HepG2 (cell line): ENCODE measurements at regions not wholly inside any gene's neighbourhood (a gene's known extent, or its start where the extent isn't known, plus 50 kb on each side); places are given as distances from the start of the nearest gene placed in this dataset.

Experiments
- ATAC-seq: fragments of 200-7000 bp; cut with Tn5 transposase; 3 replicates; pipeline ENCODE4 v1.9.1; 2020; ENCODE audit warnings: mild to moderate bottlenecking, moderate library complexity
- BruUV-seq: library from RNA; stranded (reverse); fragments of 400-500 nt; replicated peaks from 2 replicates; lab custom pipeline; 2021; lab: Mats Ljungman, UMichigan
- CTCF ChIA-PET: fragments of 300-600 bp; formaldehyde crosslinking; extraction: SDS; loops from one replicate; lab custom pipeline; 2021; ENCODE audit warnings: low total read pairs, inconsistent platforms, low intra/inter-chr PET ratio; lab: Yijun Ruan, JAX
- POLR2A ChIA-PET: fragments of 350-600 bp; sonication (Branson Sonifier 250); formaldehyde crosslinking; loops from one replicate; lab custom pipeline; 2020; ENCODE audit warnings: antibody characterized with exemption, inconsistent platforms; lab: Yijun Ruan, JAX
- DNase-seq: peaks from one replicate; pipeline ENCODE4 v3.0.0-alpha.2; 2015; ENCODE audit warnings: low spot score
- FAIRE-seq: peaks from 3 replicates; lab custom pipeline; 2011; peaks lifted over from hg19 to GRCh38; lab: Jason Lieb, UNC
- H2AFZ ChIP-seq: one replicate; pipeline ENCODE4 v1.6.1; 2011; ENCODE audit warnings: low read length, inconsistent platforms
- H3K27ac ChIP-seq: fragments of 300-600 bp; 3 replicates; pipeline ENCODE4 v1.8.0; 2011; ENCODE audit warnings: mixed run types, mild to moderate bottlenecking, mixed read lengths, low read length, inconsistent platforms; ENCODE audit not compliant: insufficient read depth; ENCODE audit errors: extremely low read length
- H3K27me3 ChIP-seq, 2 experiments: fragments of 200-600 bp in 1 of 2; 2 replicates in 1 of 2; 3 replicates in 1 of 2; pipeline versions ENCODE4 v1.6.0 to v1.8.0; 2011; ENCODE audit warnings: low read length in 2 of 2, mild to moderate bottlenecking in 2 of 2, moderate library complexity in 2 of 2, inconsistent platforms in 1 of 2; ENCODE audit not compliant: insufficient read depth in 2 of 2, control insufficient read depth in 1 of 2
- H3K36me3 ChIP-seq, 2 experiments: fragments of 200-600 bp in 1 of 2; replicated peaks in 1 of 2; 2 replicates in 1 of 2; 3 replicates in 1 of 2; pipeline versions ENCODE4 v1.5.1 to v1.8.0; 2011; ENCODE audit warnings: low read length in 2 of 2, inconsistent platforms in 1 of 2; ENCODE audit not compliant: insufficient read depth in 2 of 2, control insufficient read depth in 1 of 2
- H3K4me1 ChIP-seq: 2 replicates; pipeline ENCODE4 v1.5.1; 2012; ENCODE audit warnings: low read length, inconsistent platforms; ENCODE audit not compliant: insufficient read depth
- H3K4me2 ChIP-seq: 2 replicates; pipeline ENCODE4 v1.6.0; 2011; ENCODE audit warnings: low read depth, low read length, inconsistent platforms
- H3K4me3 ChIP-seq, 3 experiments: fragments of 200-600 bp in 1 of 3; sonication (generic), shearing (Covaris generic) in 1 of 3; replicated peaks in 1 of 3; 2 replicates each; pipeline ENCODE4 v1.5.1; 2011 to 2016; ENCODE audit warnings: low read length in 3 of 3, inconsistent platforms in 2 of 3, low read depth in 2 of 3, mild to moderate bottlenecking in 2 of 3, control low read depth in 1 of 3, mixed read lengths in 1 of 3; ENCODE audit not compliant: insufficient read depth in 1 of 3
- H3K79me2 ChIP-seq: one replicate; pipeline ENCODE4 v1.6.1; 2011; ENCODE audit warnings: low read length, inconsistent platforms; ENCODE audit not compliant: insufficient read depth
- H3K9ac ChIP-seq: 2 replicates; pipeline ENCODE4 v1.6.0; 2011; ENCODE audit warnings: mild to moderate bottlenecking, low read depth, low read length, inconsistent platforms; ENCODE audit not compliant: insufficient read depth
- H3K9me3 ChIP-seq: 2 replicates; pipeline ENCODE4 v1.5.1; 2012; ENCODE audit warnings: mild to moderate bottlenecking, low read length
- H4K20me1 ChIP-seq: 2 replicates; pipeline ENCODE4 v1.6.0; 2011; ENCODE audit warnings: inconsistent platforms, mild to moderate bottlenecking, low read length, moderate library complexity; ENCODE audit not compliant: insufficient read depth
- HNRNPK ChIP-seq: fragments of 200-400 bp; formaldehyde crosslinking; IDR thresholded peaks from 2 replicates; pipeline ENCODE4 v1.6.1; 2018; ENCODE audit warnings: low read length, low read depth, moderate library complexity, mild to moderate bottlenecking; ENCODE audit not compliant: poor library complexity, severe bottlenecking
- RAD21 ChIP-seq: fragments of 450-650 bp; formaldehyde crosslinking; IDR thresholded peaks from 2 replicates; pipeline ENCODE4 v1.5.0; 2020; ENCODE audit warnings: mild to moderate bottlenecking
- SMARCC2 ChIP-seq: fragments of 450-650 bp; IDR thresholded peaks from 2 replicates; pipeline ENCODE4 v1.6.1; 2017; ENCODE audit warnings: antibody characterized with exemption, mild to moderate bottlenecking
- SPEN ChIP-seq: sonication (generic); formaldehyde crosslinking; IDR thresholded peaks from 2 replicates; pipeline ENCODE4 v1.5.1; 2020; ENCODE audit warnings: low read depth, mild to moderate bottlenecking, missing genetic modification reagents
- TP53 ChIP-seq: sonication (generic); formaldehyde crosslinking; conservative IDR thresholded peaks from 2 replicates; pipeline ENCODE4 v1.4.0; 2020; ENCODE audit warnings: missing genetic modification reagents
- ZMYM4 ChIP-seq: sonication (generic); formaldehyde crosslinking; IDR thresholded peaks from 2 replicates; pipeline ENCODE4 v1.8.1; 2023; ENCODE audit warnings: mild to moderate bottlenecking, missing genetic modification reagents
- ZNF296 ChIP-seq: sonication (generic); formaldehyde crosslinking; conservative IDR thresholded peaks from 2 replicates; pipeline ENCODE4 v1.5.0; 2020; ENCODE audit warnings: mild to moderate bottlenecking, missing genetic modification reagents
- ZNF331 ChIP-seq: sonication (generic); formaldehyde crosslinking; IDR thresholded peaks from 2 replicates; pipeline ENCODE4 v1.4.0; 2020; ENCODE audit warnings: missing genetic modification reagents
- ZNF510 ChIP-seq: sonication (generic); formaldehyde crosslinking; IDR thresholded peaks from 2 replicates; pipeline ENCODE4 v1.4.0; 2020; ENCODE audit warnings: low read depth, mild to moderate bottlenecking, missing genetic modification reagents
- ZNF543 ChIP-seq: sonication (generic); formaldehyde crosslinking; IDR thresholded peaks from 2 replicates; pipeline ENCODE4 v1.4.0; 2020; ENCODE audit warnings: mild to moderate bottlenecking, missing genetic modification reagents
- ZNF550 ChIP-seq: sonication (generic); formaldehyde crosslinking; IDR thresholded peaks from 2 replicates; pipeline ENCODE4 v1.4.0; 2020; ENCODE audit warnings: mild to moderate bottlenecking, missing genetic modification reagents, borderline replicate concordance
- ZNF562 ChIP-seq: sonication (generic); formaldehyde crosslinking; IDR thresholded peaks from 2 replicates; pipeline ENCODE4 v1.8.0; 2022; ENCODE audit warnings: missing genetic modification reagents, borderline replicate concordance
- ZNF614 ChIP-seq: IDR thresholded peaks from 2 replicates; pipeline ENCODE4 v1.6.1; 2018; ENCODE audit warnings: missing biosample characterization, missing genetic modification reagents, inconsistent platforms, borderline replicate concordance
- ZNF770 ChIP-seq: sonication (generic); formaldehyde crosslinking; IDR thresholded peaks from 2 replicates; pipeline ENCODE4 v1.5.0; 2020; ENCODE audit warnings: mild to moderate bottlenecking, missing genetic modification reagents
- WGBS: methylation state at CpG from one replicate; pipeline ENCODE4 v1.1.6; 2017; ENCODE audit warnings: low lambda C conversion rate; 5-methylcytosine and 5-hydroxymethylcytosine counted together
- in situ Hi-C: cut with HindIII; loops from 2 replicates; pipeline ENCODE4 v1.10.0; 2017; ENCODE audit warnings: low pct_unique_long_range_greater_than_20kb; ENCODE audit not compliant: extremely low pct_ligation_motif_present
- intact Hi-C: fragments of 100-400 bp; cut with micrococcal nuclease; formaldehyde crosslinking; loops from one replicate; pipeline ENCODE4 v1.10.0; 2022; ENCODE audit not compliant: unreplicated experiment
- TF ChIP-seq, protein P1 (sequence below): sonication (generic); formaldehyde crosslinking; IDR thresholded peaks from 2 replicates; pipeline ENCODE4 v1.8.1; 2022; ENCODE audit warnings: mild to moderate bottlenecking, missing genetic modification reagents

- Histone ChIP-seq H3K9ac (no peak overlapping the region), H3K4me1 (no peaks in the 10 kb centered on the region), H3K36me3 (no peaks in the 10 kb centered on the region), H3K79me2 (no peaks in the 10 kb centered on the region), H4K20me1 (no peaks in the 10 kb centered on the region), H3K4me3 (no peak overlapping the region), H3K27me3 (no peaks in the 10 kb centered on the region), H3K27ac (no peak overlapping the region), H3K4me2 (no peak overlapping the region), H3K9me3 (peaks cover 95% of the 10 kb centered on the region), H2AFZ (no peak overlapping the region)
- POLR2A ChIA-PET = no interaction called here
- DNase-seq (no peak), ATAC-seq (no peak), FAIRE-seq (no peak)
- no TSS peak for BruUV-seq
- intact Hi-C loops = no loop called here
- in situ Hi-C loops = no loop called here
- WGBS = 3% methylated on average over 1 of the region's 1 CpG
- CTCF ChIA-PET = no interaction called here
- peak; percentile 90 for TF ChIP-seq HNRNPK
- TF ChIP-seq ZNF543 (CRISPR knock-in tag) = no peak
Measured at GRCh38 chr14:28946267-28946666, 179.7 kb downstream of the FOXG1 start.

DNA sequence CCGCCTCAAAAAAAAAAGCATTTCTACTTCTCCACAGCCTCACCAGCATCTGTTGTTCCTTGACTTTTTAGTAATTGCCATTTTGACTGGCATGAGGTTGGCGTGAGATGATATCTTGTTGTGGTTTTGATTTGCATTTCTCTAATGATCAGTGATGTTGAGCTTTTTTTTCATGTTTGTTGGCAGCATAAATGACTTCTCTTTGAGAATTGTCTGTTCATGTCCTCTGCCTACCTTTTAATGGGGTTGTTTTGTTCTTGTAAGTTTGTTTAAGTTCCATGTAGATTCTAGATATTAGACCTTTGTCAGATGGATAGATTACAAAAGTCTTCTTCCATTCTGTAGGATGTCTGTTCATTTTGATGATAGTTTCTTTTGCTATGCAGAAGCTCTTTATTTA lies 182.9 kb downstream of the FOXG1 start:
- ChIA-PET POLR2A (no interaction called here), CTCF (no interaction called here)
- no peaks in the 10 kb centered on the region for H4K20me1 ChIP-seq
- H3K27me3 ChIP-seq = no peaks in the 10 kb centered on the region
- WGBS = 14% methylated on average over 2 of the region's 2 CpGs
- no peak overlapping the region for H3K27ac ChIP-seq
- H3K4me1 ChIP-seq = no peaks in the 10 kb centered on the region
- ATAC-seq (no peak), FAIRE-seq (no peak), DNase-seq (no peak)
- H3K9me3 ChIP-seq = peaks cover 96% of the 10 kb centered on the region
- no peaks in the 10 kb centered on the region for H3K79me2 ChIP-seq
- no peak overlapping the region for H3K4me3 ChIP-seq
- no peaks in the 10 kb centered on the region for H3K36me3 ChIP-seq
- intact Hi-C loops (no loop called here), in situ Hi-C loops (no loop called here)
- no TSS peak for BruUV-seq
- H3K9ac ChIP-seq = no peak overlapping the region
- H2AFZ ChIP-seq = no peak overlapping the region
- no peak overlapping the region for H3K4me2 ChIP-seq
- TF ChIP-seq ZNF510 (no peak), SPEN (CRISPR knock-in tag) (no peak), RAD21 (CRISPR knock-in tag) (no peak), ZNF331 (no peak), ZNF614 (CRISPR knock-in tag) (no peak), ZNF296 (CRISPR knock-in tag) (no peak), ZNF550 (no peak), ZNF562 (CRISPR knock-in tag) (no peak), ZNF770 (CRISPR knock-in tag) (no peak), SMARCC2 (no peak), ZMYM4 (no peak), TP53 (CRISPR knock-in tag) (no peak)
- TF ChIP-seq, protein P1, sequence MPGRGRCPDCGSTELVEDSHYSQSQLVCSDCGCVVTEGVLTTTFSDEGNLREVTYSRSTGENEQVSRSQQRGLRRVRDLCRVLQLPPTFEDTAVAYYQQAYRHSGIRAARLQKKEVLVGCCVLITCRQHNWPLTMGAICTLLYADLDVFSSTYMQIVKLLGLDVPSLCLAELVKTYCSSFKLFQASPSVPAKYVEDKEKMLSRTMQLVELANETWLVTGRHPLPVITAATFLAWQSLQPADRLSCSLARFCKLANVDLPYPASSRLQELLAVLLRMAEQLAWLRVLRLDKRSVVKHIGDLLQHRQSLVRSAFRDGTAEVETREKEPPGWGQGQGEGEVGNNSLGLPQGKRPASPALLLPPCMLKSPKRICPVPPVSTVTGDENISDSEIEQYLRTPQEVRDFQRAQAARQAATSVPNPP (CRISPR knock-in tag) = no peak
